HCT116 (cell line): ENCODE measurements at regions not wholly inside any gene's neighbourhood (a gene's known extent, or its start where the extent isn't known, plus 50 kb on each side); places are given as distances from the start of the nearest gene placed in this dataset.

Experiments
- ATAC-seq: fragments of 200-7000 bp; cut with Tn5 transposase; 2 replicates; pipeline ENCODE4 v1.9.1; 2020; ENCODE audit warnings: mild to moderate bottlenecking, moderate library complexity
- BruUV-seq: library from RNA; stranded (reverse); fragments of 400-500 nt; replicated peaks from 2 replicates; lab custom pipeline; 2021; lab: Mats Ljungman, UMichigan
- CTCF ChIA-PET: fragments of 300-600 bp; sonication (Branson Sonifier 250); formaldehyde crosslinking; loops from one replicate; lab custom pipeline; 2021; ENCODE audit warnings: antibody characterized with exemption; lab: Charles Lee
- POLR2A ChIA-PET: fragments of 300-600, 350-600 bp; sonication (Branson Sonifier 250); formaldehyde crosslinking; loops from one replicate; lab custom pipeline; 2021; ENCODE audit warnings: antibody characterized with exemption; lab: Charles Lee
- RAD21 ChIA-PET, 2 experiments: fragments of 300-600 bp; sonication (Branson Sonifier 250); formaldehyde crosslinking; loops; one replicate each; lab custom pipeline; 2023; ENCODE audit warnings: low total read pairs in 2 of 2; ENCODE audit not compliant: uncharacterized antibody in 2 of 2, unreplicated experiment in 2 of 2, low non-redundant PET in 1 of 2; lab: Charles Lee
- DNase-seq: peaks from one replicate; pipeline ENCODE4 v3.0.0-alpha.2; 2010; ENCODE audit warnings: low read depth, low spot score
- H2AFZ ChIP-seq: fragments of 200-600 bp; shearing (Covaris generic), sonication (generic); 2 replicates; pipeline ENCODE4 v1.6.1; 2017; ENCODE audit warnings: low read depth, mixed run types, mixed read lengths, antibody characterized with exemption, low read length; ENCODE audit not compliant: poor library complexity, severe bottlenecking
- H3K27ac ChIP-seq: 2 replicates; pipeline ENCODE4 v1.5.1; 2012; ENCODE audit warnings: low read depth, low read length
- H3K27me3 ChIP-seq: fragments of 200-600 bp; sonication (generic); 2 replicates; pipeline ENCODE4 v1.6.1; 2016; ENCODE audit warnings: mixed run types, low read length, mixed read lengths; ENCODE audit not compliant: insufficient read depth
- H3K36me3 ChIP-seq, 2 experiments: fragments of 200-500 bp in 1 of 2; fragments of 200-600 bp in 1 of 2; sonication (Bioruptor generic) in 1 of 2; sonication (generic) in 1 of 2; 2 replicates each; pipeline versions ENCODE4 v1.5.1 to v1.6.1; 2014 to 2016; ENCODE audit warnings: low read length in 2 of 2, inconsistent platforms in 1 of 2, mixed read lengths in 1 of 2, mixed run types in 1 of 2; ENCODE audit not compliant: insufficient read depth in 2 of 2, control insufficient read depth in 1 of 2
- H3K4me1 ChIP-seq, 2 experiments: fragments of 200-600 bp in 1 of 2; sonication (generic) in 1 of 2; 2 replicates each; pipeline versions ENCODE4 v1.5.1 to v1.6.1; 2012 to 2017; ENCODE audit warnings: low read length in 2 of 2, inconsistent platforms in 1 of 2, mild to moderate bottlenecking in 1 of 2, mixed read lengths in 1 of 2, mixed run types in 1 of 2, moderate library complexity in 1 of 2; ENCODE audit not compliant: insufficient read depth in 2 of 2, control insufficient read depth in 1 of 2
- H3K4me2 ChIP-seq: fragments of 200-600 bp; sonication (generic); 2 replicates; pipeline ENCODE4 v1.6.1; 2017; ENCODE audit warnings: mixed run types, low read length, mixed read lengths
- H3K4me3 ChIP-seq, 2 experiments: fragments of 200-600 bp in 1 of 2; sonication (generic) in 1 of 2; replicated peaks in 1 of 2; 2 replicates each; pipeline ENCODE4 v1.5.1; 2011 to 2016; ENCODE audit warnings: low read length in 2 of 2, control low read depth in 1 of 2, low read depth in 1 of 2, mild to moderate bottlenecking in 1 of 2, mixed read lengths in 1 of 2, mixed run types in 1 of 2
- H3K79me2 ChIP-seq: fragments of 200-600 bp; sonication (generic); 2 replicates; pipeline ENCODE4 v1.6.1; 2017; ENCODE audit warnings: mild to moderate bottlenecking, mixed run types, low read length, moderate library complexity, mixed read lengths; ENCODE audit not compliant: insufficient read depth
- H3K9ac ChIP-seq: fragments of 200-600 bp; sonication (generic); 2 replicates; pipeline ENCODE4 v1.6.1; 2016; ENCODE audit warnings: low read length, mixed read lengths
- H3K9me2 ChIP-seq: fragments of 200-600 bp; sonication (generic), shearing (Covaris generic); 2 replicates; pipeline ENCODE4 v1.6.1; 2017; ENCODE audit warnings: mixed run types, mild to moderate bottlenecking, moderate library complexity; ENCODE audit not compliant: insufficient read depth
- H3K9me3 ChIP-seq, 2 experiments: fragments of 200-500 bp in 1 of 2; fragments of 200-600 bp in 1 of 2; sonication (Bioruptor generic) in 1 of 2; sonication (generic) in 1 of 2; 2 replicates each; pipeline ENCODE4 v1.6.1; 2014 to 2017; ENCODE audit warnings: low read length in 2 of 2, mixed read lengths in 2 of 2, inconsistent platforms in 1 of 2, low read depth in 1 of 2, mild to moderate bottlenecking in 1 of 2, mixed run types in 1 of 2, moderate library complexity in 1 of 2; ENCODE audit not compliant: control insufficient read depth in 1 of 2, insufficient read depth in 1 of 2
- H4K20me1 ChIP-seq: fragments of 200-600 bp; sonication (generic), shearing (Covaris generic); 2 replicates; pipeline ENCODE4 v1.6.1; 2017; ENCODE audit warnings: mixed run types, mild to moderate bottlenecking, moderate library complexity; ENCODE audit not compliant: insufficient read depth
- CBX3 ChIP-seq: IDR thresholded peaks from 2 replicates; pipeline ENCODE4 v1.6.1; 2012; ENCODE audit warnings: low read depth
- CEBPB ChIP-seq: IDR thresholded peaks from 2 replicates; pipeline ENCODE4 v1.6.1; 2012; ENCODE audit warnings: low read depth
- ELF1 ChIP-seq: IDR thresholded peaks from 2 replicates; pipeline ENCODE4 v1.6.1; 2012; ENCODE audit warnings: low read depth, borderline replicate concordance
- JUND ChIP-seq: IDR thresholded peaks from 2 replicates; pipeline ENCODE4 v1.6.1; 2012
- RAD21 ChIP-seq: IDR thresholded peaks from 2 replicates; pipeline ENCODE4 v1.6.1; 2012; ENCODE audit warnings: low read depth, mild to moderate bottlenecking
- SP1 ChIP-seq: IDR thresholded peaks from 2 replicates; pipeline ENCODE4 v1.6.1; 2012; ENCODE audit warnings: low read depth
- ZNF274 ChIP-seq: fragments of 200-500 bp; sonication (Bioruptor generic); IDR thresholded peaks from 2 replicates; pipeline ENCODE4 v1.6.1; 2014; ENCODE audit warnings: mild to moderate bottlenecking, low read depth, low read length, inconsistent platforms
- intact Hi-C: fragments of 100-400 bp; cut with micrococcal nuclease; formaldehyde crosslinking; loops from 2 replicates; pipeline ENCODE4 v1.10.0; 2022
- TF ChIP-seq, protein P1 (sequence below): IDR thresholded peaks from 2 replicates; pipeline ENCODE4 v1.6.1; 2011; ENCODE audit warnings: mild to moderate bottlenecking, low read length, moderate library complexity; ENCODE audit not compliant: insufficient replicate concordance; ENCODE audit errors: extremely low read depth

DNA sequence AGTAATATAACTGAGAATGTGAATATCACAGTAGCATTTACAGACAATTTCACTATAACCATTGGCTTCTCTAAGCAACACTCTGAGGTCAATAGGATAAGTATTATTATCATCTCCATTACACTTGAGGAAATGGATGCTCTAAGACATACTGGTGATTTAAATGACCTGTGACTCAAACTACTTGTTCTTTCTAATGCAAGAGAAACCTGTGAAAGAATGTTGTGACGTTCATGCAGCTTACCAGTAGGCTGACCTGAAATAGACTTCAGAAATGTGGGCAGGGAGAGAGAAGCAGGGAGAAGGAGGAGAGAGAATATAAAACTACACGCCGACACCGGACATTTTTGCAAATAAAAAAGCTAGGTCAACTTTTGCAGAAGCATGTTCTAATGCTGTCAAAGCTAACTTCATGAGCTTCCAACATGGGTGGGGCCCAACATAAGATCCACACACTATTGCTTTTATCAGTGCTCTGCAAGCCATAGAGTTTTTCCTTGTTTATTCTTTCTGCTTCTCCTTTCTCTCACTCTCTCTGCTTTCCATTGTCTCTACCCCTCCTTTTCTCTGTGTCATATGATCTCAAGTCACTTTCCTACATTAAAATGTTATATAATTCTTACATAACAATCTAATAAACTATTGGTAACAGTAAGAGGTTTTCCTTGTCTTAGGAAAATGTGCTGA, 217.6 kb upstream of the FN1 start:
- Histone ChIP-seq H3K4me2 (no peak overlapping the region), H3K4me3 (no peak overlapping the region), H3K9me3 (no peaks in the 10 kb centered on the region), H3K79me2 (no peaks in the 10 kb centered on the region), H4K20me1 (no peaks in the 10 kb centered on the region), H3K36me3 (no peaks in the 10 kb centered on the region), H3K4me1 (no peaks in the 10 kb centered on the region), H2AFZ (no peak overlapping the region), H3K27ac (no peak overlapping the region), H3K27me3 (no peaks in the 10 kb centered on the region), H3K9ac (no peak overlapping the region), H3K9me2 (no peaks in the 10 kb centered on the region)
- TF ChIP-seq JUND (no peak), RAD21 (no peak), ELF1 (no peak), ZNF274 (no peak), CBX3 (no peak)
- ATAC-seq, result no peak
- no TSS peak for BruUV-seq
- ChIA-PET RAD21 (no interaction called here), CTCF (no interaction called here), POLR2A (no interaction called here)
- intact Hi-C loops, result no loop called here
- no peak for DNase-seq

DNA sequence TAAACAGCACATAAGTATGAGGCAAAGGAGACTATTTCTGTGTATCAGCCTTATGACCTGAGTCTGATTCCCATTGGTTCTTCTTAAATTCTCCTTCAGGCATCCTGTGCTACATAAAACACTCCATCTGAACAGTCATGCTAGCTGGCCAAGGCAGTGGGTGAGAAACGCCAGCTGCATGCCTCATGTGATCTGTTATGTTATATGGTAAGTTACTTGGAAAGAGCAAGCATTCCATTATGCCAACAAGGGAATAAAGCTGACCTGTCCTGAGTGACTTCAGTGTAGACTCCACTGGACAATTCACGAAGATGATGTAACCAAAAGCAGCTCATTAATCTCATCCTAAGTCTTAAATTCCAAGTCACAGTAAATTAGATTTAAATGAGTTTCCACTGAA, 216.5 kb upstream of the FN1 start:
- CTCF ChIA-PET, result no interaction called here
- no TSS peak for BruUV-seq
- H3K9ac ChIP-seq, result no peak overlapping the region
- no peaks in the 10 kb centered on the region for H3K27me3 ChIP-seq
- no peak overlapping the region for H3K4me3 ChIP-seq
- H3K4me2 ChIP-seq, result no peak overlapping the region
- RAD21 ChIA-PET, result no interaction called here
- ATAC-seq (no peak), DNase-seq (no peak)
- no peak for TF ChIP-seq SP1
- TF ChIP-seq, protein P1, sequence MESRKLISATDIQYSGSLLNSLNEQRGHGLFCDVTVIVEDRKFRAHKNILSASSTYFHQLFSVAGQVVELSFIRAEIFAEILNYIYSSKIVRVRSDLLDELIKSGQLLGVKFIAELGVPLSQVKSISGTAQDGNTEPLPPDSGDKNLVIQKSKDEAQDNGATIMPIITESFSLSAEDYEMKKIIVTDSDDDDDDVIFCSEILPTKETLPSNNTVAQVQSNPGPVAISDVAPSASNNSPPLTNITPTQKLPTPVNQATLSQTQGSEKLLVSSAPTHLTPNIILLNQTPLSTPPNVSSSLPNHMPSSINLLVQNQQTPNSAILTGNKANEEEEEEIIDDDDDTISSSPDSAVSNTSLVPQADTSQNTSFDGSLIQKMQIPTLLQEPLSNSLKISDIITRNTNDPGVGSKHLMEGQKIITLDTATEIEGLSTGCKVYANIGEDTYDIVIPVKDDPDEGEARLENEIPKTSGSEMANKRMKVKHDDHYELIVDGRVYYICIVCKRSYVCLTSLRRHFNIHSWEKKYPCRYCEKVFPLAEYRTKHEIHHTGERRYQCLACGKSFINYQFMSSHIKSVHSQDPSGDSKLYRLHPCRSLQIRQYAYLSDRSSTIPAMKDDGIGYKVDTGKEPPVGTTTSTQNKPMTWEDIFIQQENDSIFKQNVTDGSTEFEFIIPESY, result no peak
- no peak for TF ChIP-seq CBX3
- TF ChIP-seq RAD21, result no peak
- TF ChIP-seq CEBPB, result no peak
- POLR2A ChIA-PET, result no interaction called here
- no peak overlapping the region for H2AFZ ChIP-seq
- H3K79me2 ChIP-seq, result no peaks in the 10 kb centered on the region
- intact Hi-C loops, result no loop called here
- H4K20me1 ChIP-seq, result no peaks in the 10 kb centered on the region
- no peaks in the 10 kb centered on the region for H3K9me2 ChIP-seq
- no peaks in the 10 kb centered on the region for H3K9me3 ChIP-seq
- H3K4me1 ChIP-seq, result no peaks in the 10 kb centered on the region
- no peaks in the 10 kb centered on the region for H3K36me3 ChIP-seq
- H3K27ac ChIP-seq, result no peak overlapping the region
